Liver (tissue), 8 donors: ENCODE measurements at regions not wholly inside any gene's neighbourhood (a gene's known extent, or its start where the extent isn't known, plus 50 kb on each side); places are given as distances from the start of the nearest gene placed in this dataset.

ENCODE experiments used
- DNase-seq: peaks from one replicate; pipeline ENCODE4 v3.0.0-alpha.2; 2017; ENCODE audit warnings: low spot score
- H3K27ac ChIP-seq, 2 donors: one replicate each; pipeline ENCODE4 v1.7.0; 2013; ENCODE audit warnings: inconsistent platforms in 2 of 2, low read length in 2 of 2, control low read depth in 1 of 2, low read depth in 1 of 2, mild to moderate bottlenecking in 1 of 2
- H3K27me3 ChIP-seq, 4 donors: one replicate each; pipeline versions ENCODE4 v1.6.1 to v1.7.0; 2013; ENCODE audit warnings: low read length in 3 of 4, inconsistent platforms in 1 of 4, mild to moderate bottlenecking in 1 of 4, moderate library complexity in 1 of 4; ENCODE audit not compliant: control insufficient read depth in 4 of 4, insufficient read depth in 4 of 4
- H3K36me3 ChIP-seq, 4 donors: one replicate each; pipeline versions ENCODE4 v1.6.1 to v1.7.0; 2013; ENCODE audit warnings: low read length in 3 of 4, mild to moderate bottlenecking in 3 of 4, low read depth in 1 of 4, moderate library complexity in 1 of 4; ENCODE audit not compliant: control insufficient read depth in 4 of 4, insufficient read depth in 3 of 4
- H3K4me1 ChIP-seq, 4 donors: one replicate each; pipeline versions ENCODE4 v1.6.1 to v1.7.0; 2013; ENCODE audit warnings: low read length in 3 of 4, mild to moderate bottlenecking in 3 of 4, moderate library complexity in 1 of 4; ENCODE audit not compliant: control insufficient read depth in 4 of 4, insufficient read depth in 4 of 4
- H3K4me3 ChIP-seq, 3 donors: one replicate each; pipeline versions ENCODE4 v1.6.1 to v1.7.0; 2013; ENCODE audit warnings: low read length in 3 of 3, control low read depth in 1 of 3, low read depth in 1 of 3, mild to moderate bottlenecking in 1 of 3
- H3K9ac ChIP-seq, 2 donors: one replicate each; pipeline ENCODE4 v1.7.0; 2013; ENCODE audit warnings: low read length in 2 of 2, mild to moderate bottlenecking in 2 of 2, moderate library complexity in 2 of 2, control low read depth in 1 of 2, low read depth in 1 of 2
- H3K9me3 ChIP-seq, 4 donors: one replicate each; pipeline versions ENCODE4 v1.6.1 to v1.7.0; 2013; ENCODE audit warnings: low read length in 3 of 4; ENCODE audit not compliant: control insufficient read depth in 4 of 4
- EGR1 ChIP-seq, 2 donors: IDR thresholded peaks; 2 replicates each; pipeline ENCODE4 v1.6.1; 2016 to 2018; ENCODE audit warnings: antibody characterized with exemption in 2 of 2, low read depth in 2 of 2
- FOXA1 ChIP-seq: IDR thresholded peaks from 2 replicates; pipeline ENCODE4 v1.6.1; 2016; ENCODE audit warnings: antibody characterized with exemption
- FOXA2 ChIP-seq: IDR thresholded peaks from 2 replicates; pipeline ENCODE4 v1.6.1; 2016; ENCODE audit warnings: antibody characterized with exemption
- GABPA ChIP-seq, 2 donors: IDR thresholded peaks in 1 of 2; conservative IDR thresholded peaks in 1 of 2; 2 replicates each; pipeline ENCODE4 v1.6.1; 2016; ENCODE audit warnings: antibody characterized with exemption in 2 of 2, mild to moderate bottlenecking in 1 of 2, moderate library complexity in 1 of 2
- HNF4A ChIP-seq, 2 donors: conservative IDR thresholded peaks; 2 replicates each; pipeline ENCODE4 v1.6.1; 2016; ENCODE audit warnings: antibody characterized with exemption in 2 of 2, mild to moderate bottlenecking in 2 of 2
- JUND ChIP-seq, 2 donors: IDR thresholded peaks; 2 replicates each; pipeline ENCODE4 v1.6.1; 2016; ENCODE audit warnings: antibody characterized with exemption in 2 of 2
- NR2F2 ChIP-seq: IDR thresholded peaks from 2 replicates; pipeline ENCODE4 v1.6.1; 2016; ENCODE audit warnings: antibody characterized with exemption
- RXRA ChIP-seq, 2 donors: IDR thresholded peaks; 2 replicates each; pipeline ENCODE4 v1.6.1; 2017 to 2018; ENCODE audit warnings: antibody characterized with exemption in 2 of 2, mild to moderate bottlenecking in 1 of 2
- SP1 ChIP-seq: IDR thresholded peaks from 2 replicates; pipeline ENCODE4 v1.6.1; 2018; ENCODE audit warnings: antibody characterized with exemption, mild to moderate bottlenecking
- TAF1 ChIP-seq: conservative IDR thresholded peaks from 2 replicates; pipeline ENCODE4 v1.6.1; 2016; ENCODE audit warnings: antibody characterized with exemption, mild to moderate bottlenecking
- YY1 ChIP-seq: IDR thresholded peaks from 2 replicates; pipeline ENCODE4 v1.6.1; 2016; ENCODE audit warnings: antibody characterized with exemption, mild to moderate bottlenecking
- WGBS: extraction: QIAGEN DNeasy Blood & Tissue Kit; methylation state at CpG from one replicate; pipeline ENCODE4 v1.1.7; 2013; 5-methylcytosine and 5-hydroxymethylcytosine counted together
- TF ChIP-seq, protein P1 (sequence below): IDR thresholded peaks from 2 replicates; pipeline ENCODE4 v1.6.1; 2016; ENCODE audit warnings: antibody characterized with exemption, mild to moderate bottlenecking
- TF ChIP-seq, protein P2 (sequence below): IDR thresholded peaks from 2 replicates; pipeline ENCODE4 v1.6.1; 2016; ENCODE audit warnings: antibody characterized with exemption
- TF ChIP-seq, protein P3 (sequence below): fragments of 150-350 bp; IDR thresholded peaks from 2 replicates; pipeline ENCODE4 v1.5.1; 2017; ENCODE audit warnings: improper control_type of control experiment, low read depth, low read length; ENCODE audit not compliant: missing input control
- donor health status: healthy.
- donor health status: healthy.
- donor health status: healthy.
- donor health status: healthy.
- donor health status: healthy.

DNA sequence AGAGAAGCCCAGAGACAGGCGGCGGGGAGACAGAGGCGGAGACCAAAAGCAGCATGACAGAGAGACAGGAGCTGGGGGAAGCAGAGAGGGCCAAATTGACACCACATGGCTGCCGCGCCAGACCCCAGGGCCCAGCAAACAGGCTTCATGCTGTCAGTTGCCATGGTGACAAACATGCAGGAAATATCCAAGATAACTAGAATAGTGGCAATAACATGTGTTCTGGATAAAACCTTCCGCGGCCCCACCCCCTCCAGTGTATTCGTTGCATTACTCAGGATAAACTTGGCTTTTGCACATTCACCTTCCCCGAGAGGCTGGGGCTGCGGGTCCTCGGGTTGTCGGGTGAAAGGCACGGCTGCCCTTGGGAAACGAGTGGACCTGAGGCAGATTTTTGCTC is 49.9 kb upstream of the CDON start:
- H3K4me1 ChIP-seq, result peaks cover 20 to 40% (median 30%) of the 10 kb centered on the region in 4 donors
- no peak for DNase-seq
- no peaks in the 10 kb centered on the region for H3K9me3 ChIP-seq
- 75% methylated on average over 14 of the region's 14 CpGs for WGBS
- no peak overlapping the region for H3K9ac ChIP-seq
- no peak overlapping the region for H3K27ac ChIP-seq
- no peak overlapping the region for H3K4me3 ChIP-seq
- no peak for TF ChIP-seq RXRA (IDR thresholded peaks at IDR 0.05)
- TF ChIP-seq EGR1 (IDR thresholded peaks at IDR 0.05; ENCODE audit: low read depth in 2 of 2), result no peak
- TF ChIP-seq, protein P1, sequence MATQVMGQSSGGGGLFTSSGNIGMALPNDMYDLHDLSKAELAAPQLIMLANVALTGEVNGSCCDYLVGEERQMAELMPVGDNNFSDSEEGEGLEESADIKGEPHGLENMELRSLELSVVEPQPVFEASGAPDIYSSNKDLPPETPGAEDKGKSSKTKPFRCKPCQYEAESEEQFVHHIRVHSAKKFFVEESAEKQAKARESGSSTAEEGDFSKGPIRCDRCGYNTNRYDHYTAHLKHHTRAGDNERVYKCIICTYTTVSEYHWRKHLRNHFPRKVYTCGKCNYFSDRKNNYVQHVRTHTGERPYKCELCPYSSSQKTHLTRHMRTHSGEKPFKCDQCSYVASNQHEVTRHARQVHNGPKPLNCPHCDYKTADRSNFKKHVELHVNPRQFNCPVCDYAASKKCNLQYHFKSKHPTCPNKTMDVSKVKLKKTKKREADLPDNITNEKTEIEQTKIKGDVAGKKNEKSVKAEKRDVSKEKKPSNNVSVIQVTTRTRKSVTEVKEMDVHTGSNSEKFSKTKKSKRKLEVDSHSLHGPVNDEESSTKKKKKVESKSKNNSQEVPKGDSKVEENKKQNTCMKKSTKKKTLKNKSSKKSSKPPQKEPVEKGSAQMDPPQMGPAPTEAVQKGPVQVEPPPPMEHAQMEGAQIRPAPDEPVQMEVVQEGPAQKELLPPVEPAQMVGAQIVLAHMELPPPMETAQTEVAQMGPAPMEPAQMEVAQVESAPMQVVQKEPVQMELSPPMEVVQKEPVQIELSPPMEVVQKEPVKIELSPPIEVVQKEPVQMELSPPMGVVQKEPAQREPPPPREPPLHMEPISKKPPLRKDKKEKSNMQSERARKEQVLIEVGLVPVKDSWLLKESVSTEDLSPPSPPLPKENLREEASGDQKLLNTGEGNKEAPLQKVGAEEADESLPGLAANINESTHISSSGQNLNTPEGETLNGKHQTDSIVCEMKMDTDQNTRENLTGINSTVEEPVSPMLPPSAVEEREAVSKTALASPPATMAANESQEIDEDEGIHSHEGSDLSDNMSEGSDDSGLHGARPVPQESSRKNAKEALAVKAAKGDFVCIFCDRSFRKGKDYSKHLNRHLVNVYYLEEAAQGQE, result no peak
- no peak for TF ChIP-seq TAF1
- TF ChIP-seq, protein P2, sequence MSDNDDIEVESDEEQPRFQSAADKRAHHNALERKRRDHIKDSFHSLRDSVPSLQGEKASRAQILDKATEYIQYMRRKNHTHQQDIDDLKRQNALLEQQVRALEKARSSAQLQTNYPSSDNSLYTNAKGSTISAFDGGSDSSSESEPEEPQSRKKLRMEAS, result no peak
- TF ChIP-seq NR2F2, result no peak
- no peak for TF ChIP-seq JUND (IDR thresholded peaks at IDR 0.05)
- TF ChIP-seq FOXA2, result no peak
- TF ChIP-seq SP1, result no peak
- TF ChIP-seq GABPA (IDR thresholded peaks at IDR 0.05 in 1 of 2, conservative IDR thresholded peaks at IDR 0.05 in 1 of 2), result no peak
- no peak for TF ChIP-seq YY1
- no peak for TF ChIP-seq FOXA1
- TF ChIP-seq, protein P3, sequence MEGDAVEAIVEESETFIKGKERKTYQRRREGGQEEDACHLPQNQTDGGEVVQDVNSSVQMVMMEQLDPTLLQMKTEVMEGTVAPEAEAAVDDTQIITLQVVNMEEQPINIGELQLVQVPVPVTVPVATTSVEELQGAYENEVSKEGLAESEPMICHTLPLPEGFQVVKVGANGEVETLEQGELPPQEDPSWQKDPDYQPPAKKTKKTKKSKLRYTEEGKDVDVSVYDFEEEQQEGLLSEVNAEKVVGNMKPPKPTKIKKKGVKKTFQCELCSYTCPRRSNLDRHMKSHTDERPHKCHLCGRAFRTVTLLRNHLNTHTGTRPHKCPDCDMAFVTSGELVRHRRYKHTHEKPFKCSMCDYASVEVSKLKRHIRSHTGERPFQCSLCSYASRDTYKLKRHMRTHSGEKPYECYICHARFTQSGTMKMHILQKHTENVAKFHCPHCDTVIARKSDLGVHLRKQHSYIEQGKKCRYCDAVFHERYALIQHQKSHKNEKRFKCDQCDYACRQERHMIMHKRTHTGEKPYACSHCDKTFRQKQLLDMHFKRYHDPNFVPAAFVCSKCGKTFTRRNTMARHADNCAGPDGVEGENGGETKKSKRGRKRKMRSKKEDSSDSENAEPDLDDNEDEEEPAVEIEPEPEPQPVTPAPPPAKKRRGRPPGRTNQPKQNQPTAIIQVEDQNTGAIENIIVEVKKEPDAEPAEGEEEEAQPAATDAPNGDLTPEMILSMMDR, result no peak
- no peak for TF ChIP-seq HNF4A (conservative IDR thresholded peaks at IDR 0.05)
- H3K36me3 ChIP-seq, result no peaks in the 10 kb centered on the region
- no peaks in the 10 kb centered on the region for H3K27me3 ChIP-seq
